Esophagus (tissue), 2 donors: ENCODE measurements at regions not wholly inside any gene's neighbourhood (a gene's known extent, or its start where the extent isn't known, plus 50 kb on each side); places are given as distances from the start of the nearest gene placed in this dataset.

Experiments used
- H3K27ac ChIP-seq, 2 donors: one replicate each; pipeline ENCODE4 v1.5.1; 2013; ENCODE audit warnings: low read depth in 2 of 2, mild to moderate bottlenecking in 2 of 2, inconsistent platforms in 1 of 2, low read length in 1 of 2, moderate library complexity in 1 of 2
- H3K27me3 ChIP-seq, 2 donors: one replicate each; pipeline ENCODE4 v1.6.1; 2013; ENCODE audit warnings: low read length in 2 of 2, control low read depth in 1 of 2, mild to moderate bottlenecking in 1 of 2; ENCODE audit not compliant: insufficient read depth in 2 of 2, control insufficient read depth in 1 of 2
- H3K36me3 ChIP-seq, 2 donors: one replicate each; pipeline ENCODE4 v1.6.1; 2013; ENCODE audit warnings: low read length in 1 of 2; ENCODE audit not compliant: control insufficient read depth in 2 of 2, insufficient read depth in 2 of 2
- H3K4me1 ChIP-seq, 2 donors: one replicate each; pipeline ENCODE4 v1.6.1; 2013; ENCODE audit warnings: low read length in 1 of 2; ENCODE audit not compliant: control insufficient read depth in 2 of 2, insufficient read depth in 2 of 2
- H3K4me3 ChIP-seq, 2 donors: one replicate each; pipeline ENCODE4 v1.5.1; 2013; ENCODE audit warnings: low read length in 2 of 2, mild to moderate bottlenecking in 2 of 2, low read depth in 1 of 2, moderate library complexity in 1 of 2
- H3K9me3 ChIP-seq, 2 donors: one replicate each; pipeline ENCODE4 v1.6.1; 2013; ENCODE audit warnings: mild to moderate bottlenecking in 2 of 2, low read depth in 1 of 2, low read length in 1 of 2, moderate library complexity in 1 of 2; ENCODE audit not compliant: control insufficient read depth in 2 of 2, insufficient read depth in 1 of 2
- WGBS, 2 donors: extraction: QIAGEN DNeasy Blood & Tissue Kit; methylation state at CpG; one replicate each; pipeline ENCODE4 v1.1.7; 2013; 5-methylcytosine and 5-hydroxymethylcytosine counted together
- donor health status: healthy with polysubstance abuse.
- donor health status: Bipolar disorder and iron deficiency.

DNA sequence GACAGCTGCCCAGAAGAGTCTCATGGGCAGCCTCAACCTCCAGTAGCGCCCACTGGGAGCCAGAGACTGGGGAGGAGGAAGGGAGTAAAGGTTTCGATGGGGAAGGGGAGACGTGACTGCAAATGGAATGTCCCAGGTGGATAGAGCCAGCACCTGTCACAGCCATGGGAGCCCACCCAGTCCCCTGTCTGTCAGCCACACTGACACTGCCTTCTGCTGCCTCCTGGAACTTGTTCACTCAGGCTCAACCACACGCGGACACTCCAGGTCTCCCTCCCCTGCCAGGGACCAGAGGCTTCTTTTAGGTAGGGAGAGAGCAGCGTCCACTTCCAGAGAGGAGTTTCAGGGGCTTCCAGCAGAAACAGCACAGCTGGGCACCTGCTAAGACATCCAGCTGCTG lies 346.3 kb downstream of the NPHP4 start:
- no peaks in the 10 kb centered on the region for H3K4me1 ChIP-seq
- H3K9me3 ChIP-seq = peaks cover 0 to 3% of the 10 kb centered on the region in 2 donors
- WGBS, 2 donors = 89 to 91% methylated on average over 6 of the region's 6 CpGs
- H3K4me3 ChIP-seq = no peak overlapping the region
- H3K27me3 ChIP-seq = no peaks in the 10 kb centered on the region
- no peaks in the 10 kb centered on the region for H3K36me3 ChIP-seq
- H3K27ac ChIP-seq = no peak overlapping the region

DNA sequence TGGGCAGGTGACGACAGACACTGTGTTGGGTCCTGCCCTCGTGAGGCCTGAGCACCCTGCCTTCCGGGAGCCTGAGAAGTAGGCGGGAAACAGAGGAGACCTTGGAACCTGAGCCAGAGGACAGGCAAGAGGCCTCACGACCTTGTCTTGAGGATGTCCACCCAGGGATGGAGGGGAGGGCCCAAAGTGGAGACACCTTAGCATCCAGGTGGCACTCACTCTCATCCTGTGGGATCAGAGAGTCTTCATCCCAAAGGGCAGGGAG lies 347.2 kb downstream of the NPHP4 start:
- WGBS, 2 donors = 59 to 86% methylated on average over 5 of the region's 5 CpGs

DNA sequence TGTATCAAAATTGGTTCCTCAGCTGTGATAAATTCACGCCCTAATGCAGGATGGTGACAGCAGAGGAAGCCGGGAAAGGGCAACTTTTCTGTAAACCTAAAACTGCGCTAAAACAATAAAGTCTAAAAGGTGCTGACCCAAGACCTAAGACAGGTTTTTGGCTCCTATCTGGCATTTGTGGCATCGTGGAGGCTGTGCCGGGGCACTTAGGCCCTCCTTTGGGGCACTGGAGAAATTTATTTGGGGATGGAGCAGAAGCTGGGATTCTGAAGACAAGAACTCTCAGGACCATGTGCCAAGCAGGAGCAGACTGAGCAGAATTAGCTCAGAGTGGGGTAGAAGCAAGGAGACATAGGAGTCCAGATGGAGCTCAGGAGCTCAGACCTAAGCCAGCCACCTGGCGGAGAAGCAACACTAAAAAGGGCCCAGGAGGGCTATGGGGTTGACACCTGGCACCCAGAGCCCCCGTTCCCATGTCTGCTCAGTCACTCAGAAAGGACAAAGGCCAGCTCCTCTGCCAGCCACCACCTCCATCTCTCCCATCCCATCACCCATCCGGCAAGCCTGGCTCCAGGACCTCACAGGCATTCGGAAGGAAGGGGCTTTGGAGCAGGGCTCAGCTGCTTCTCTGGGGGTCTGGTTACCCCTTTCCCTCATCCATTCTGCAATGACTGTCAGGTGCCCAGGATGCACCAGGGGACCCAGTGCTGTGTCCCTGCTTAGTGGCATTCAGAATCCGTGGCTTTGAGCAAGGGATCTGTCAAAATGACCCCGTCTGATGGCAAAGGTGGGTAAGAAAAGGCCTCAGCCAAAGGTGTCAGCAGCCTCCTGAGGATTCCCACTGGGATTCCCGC lies 347.7 kb downstream of the NPHP4 start:
- Histone ChIP-seq H3K4me3 (no peak overlapping the region), H3K4me1 (no peaks in the 10 kb centered on the region), H3K36me3 (no peaks in the 10 kb centered on the region), H3K27me3 (no peaks in the 10 kb centered on the region), H3K27ac (no peak overlapping the region), H3K9me3 (peaks cover 0 to 3% of the 10 kb centered on the region in 2 donors)
- WGBS, 2 donors = 84 to 90% methylated on average over 12 of the region's 12 CpGs

More for the DNA sequence above, 347.2 kb downstream of the NPHP4 start:
- H3K27me3 ChIP-seq = no peaks in the 10 kb centered on the region
- H3K36me3 ChIP-seq = no peaks in the 10 kb centered on the region
- H3K9me3 ChIP-seq = peaks cover 0 to 3% of the 10 kb centered on the region in 2 donors
- no peak overlapping the region for H3K27ac ChIP-seq
- no peaks in the 10 kb centered on the region for H3K4me1 ChIP-seq
- H3K4me3 ChIP-seq = no peak overlapping the region

DNA sequence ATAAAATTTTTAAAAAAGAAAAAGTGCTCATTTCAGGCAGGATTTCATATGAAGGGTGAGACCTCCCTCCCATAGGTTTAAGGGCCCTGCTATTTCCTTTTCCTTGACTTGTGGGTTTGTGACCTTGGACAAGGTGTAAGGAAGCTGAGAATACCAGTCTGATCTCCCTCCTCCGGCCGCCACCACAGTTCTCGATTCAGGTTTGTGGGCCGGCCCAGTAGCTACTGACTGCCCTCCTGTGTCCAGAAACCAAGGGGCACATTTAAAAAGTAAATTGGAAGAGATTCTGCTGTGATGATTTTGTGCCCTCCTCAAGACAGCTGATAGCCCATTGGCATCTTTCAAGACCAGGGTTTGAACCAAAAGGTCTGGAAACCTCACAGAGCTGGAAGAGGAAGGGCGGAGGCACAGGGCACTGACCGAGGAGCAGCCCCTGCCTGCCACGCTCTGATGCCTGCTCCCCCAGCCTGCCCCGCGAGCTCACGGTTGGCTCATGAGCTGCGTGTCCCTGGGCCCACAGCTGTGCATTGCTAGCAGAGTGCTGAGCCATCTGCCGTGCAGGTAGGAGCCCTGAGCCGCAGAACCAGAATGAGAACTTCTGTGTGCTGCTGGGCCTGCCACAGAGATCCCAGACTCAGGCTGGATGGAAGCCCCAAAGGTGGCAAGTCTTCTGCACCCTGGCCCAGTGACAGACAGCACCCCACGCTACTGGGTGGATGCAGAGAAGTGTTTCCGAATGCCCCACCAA lies 348.7 kb downstream of the NPHP4 start:
- H3K27ac ChIP-seq = no peak overlapping the region
- peaks cover 0 to 3% of the 10 kb centered on the region in 2 donors for H3K9me3 ChIP-seq
- no peak overlapping the region for H3K4me3 ChIP-seq
- WGBS, 2 donors = 76 to 85% methylated on average over 15 of the region's 15 CpGs
- no peaks in the 10 kb centered on the region for H3K27me3 ChIP-seq
- H3K4me1 ChIP-seq = no peaks in the 10 kb centered on the region
- H3K36me3 ChIP-seq = no peaks in the 10 kb centered on the region

DNA sequence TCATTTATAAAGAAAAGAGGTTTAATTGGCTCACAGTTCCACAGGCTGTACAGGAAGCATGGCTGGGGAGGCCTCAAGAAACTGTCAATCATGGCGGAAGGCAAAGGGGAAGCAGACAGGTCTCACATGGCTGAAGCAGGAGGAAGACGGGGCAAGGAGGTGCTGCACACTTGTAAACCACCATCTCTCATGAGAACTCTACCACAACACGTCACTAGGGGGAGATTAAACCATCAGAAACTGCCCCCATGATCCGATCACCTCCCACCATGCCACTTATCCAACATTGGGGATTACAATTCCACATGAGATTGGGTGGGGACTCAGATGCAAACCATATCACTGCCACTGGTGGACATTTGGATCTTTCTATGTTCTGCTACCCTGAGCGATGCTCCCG lies 351.4 kb downstream of the NPHP4 start:
- Histone ChIP-seq H3K27me3 (no peaks in the 10 kb centered on the region), H3K27ac (no peak overlapping the region), H3K36me3 (no peaks in the 10 kb centered on the region), H3K4me3 (no peak overlapping the region), H3K9me3 (peaks cover 0 to 3% of the 10 kb centered on the region in 2 donors), H3K4me1 (no peaks in the 10 kb centered on the region)
- 67% methylated on average over 6 of the region's 6 CpGs for WGBS, 2 donors

DNA sequence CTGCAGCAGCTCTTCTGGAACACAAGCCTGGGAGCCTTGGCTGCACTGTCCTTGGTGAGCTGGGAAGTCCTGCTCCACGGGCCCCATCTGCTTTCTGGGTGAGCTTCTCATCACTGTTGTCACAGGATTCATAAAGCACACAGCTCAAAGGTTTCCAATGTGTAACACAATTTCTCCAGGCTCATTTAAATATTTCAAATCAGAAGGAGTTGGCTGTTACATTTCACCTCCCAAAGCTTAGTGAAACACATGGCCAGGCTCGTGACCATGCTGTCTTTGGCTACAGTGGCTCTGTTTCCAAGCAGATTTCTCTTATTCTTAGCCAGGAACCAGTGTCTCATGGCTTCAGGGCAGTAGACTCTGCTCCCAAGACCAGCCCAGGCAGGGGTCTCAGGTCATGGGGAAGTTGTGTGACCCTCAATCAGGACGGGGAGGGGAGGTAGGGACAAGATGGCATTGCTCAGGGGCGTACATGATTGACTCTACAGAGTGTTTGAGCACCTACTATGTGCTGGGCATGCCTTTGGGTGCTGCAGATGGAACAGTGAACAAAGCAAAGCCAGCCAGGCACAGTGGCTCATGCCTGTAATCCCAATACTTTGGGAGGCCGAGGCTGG lies 353.0 kb downstream of the NPHP4 start:
- no peaks in the 10 kb centered on the region for H3K9me3 ChIP-seq
- no peaks in the 10 kb centered on the region for H3K36me3 ChIP-seq
- H3K4me3 ChIP-seq = no peak overlapping the region
- H3K27ac ChIP-seq = no peak overlapping the region
- no peaks in the 10 kb centered on the region for H3K4me1 ChIP-seq
- 74 to 75% methylated on average over 5 of the region's 5 CpGs for WGBS, 2 donors
- H3K27me3 ChIP-seq = no peaks in the 10 kb centered on the region

DNA sequence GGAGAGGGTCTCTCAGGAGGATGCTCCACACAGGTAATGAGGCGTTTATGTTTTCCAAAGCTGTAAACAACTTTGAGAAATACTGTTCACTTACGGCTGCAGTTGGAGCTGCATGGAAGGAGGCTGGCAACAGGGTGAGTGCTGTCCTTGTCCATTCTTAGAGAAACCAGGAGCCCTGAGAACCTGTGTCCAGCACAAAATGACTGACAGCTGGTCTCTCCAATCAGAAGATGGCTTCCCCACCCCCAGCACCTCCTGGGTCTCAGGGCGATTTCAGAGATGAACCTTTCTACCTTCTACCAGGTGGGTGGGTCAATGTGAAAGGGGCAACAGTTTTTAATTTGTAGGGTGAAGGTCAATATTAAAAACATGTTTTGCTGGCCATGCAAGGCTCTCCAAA lies 353.6 kb downstream of the NPHP4 start:
- no peaks in the 10 kb centered on the region for H3K27me3 ChIP-seq
- 65 to 82% methylated on average over 3 of the region's 3 CpGs for WGBS, 2 donors
- H3K36me3 ChIP-seq = no peaks in the 10 kb centered on the region
- no peaks in the 10 kb centered on the region for H3K9me3 ChIP-seq
- H3K4me3 ChIP-seq = no peak overlapping the region
- no peaks in the 10 kb centered on the region for H3K4me1 ChIP-seq
- no peak overlapping the region for H3K27ac ChIP-seq

DNA sequence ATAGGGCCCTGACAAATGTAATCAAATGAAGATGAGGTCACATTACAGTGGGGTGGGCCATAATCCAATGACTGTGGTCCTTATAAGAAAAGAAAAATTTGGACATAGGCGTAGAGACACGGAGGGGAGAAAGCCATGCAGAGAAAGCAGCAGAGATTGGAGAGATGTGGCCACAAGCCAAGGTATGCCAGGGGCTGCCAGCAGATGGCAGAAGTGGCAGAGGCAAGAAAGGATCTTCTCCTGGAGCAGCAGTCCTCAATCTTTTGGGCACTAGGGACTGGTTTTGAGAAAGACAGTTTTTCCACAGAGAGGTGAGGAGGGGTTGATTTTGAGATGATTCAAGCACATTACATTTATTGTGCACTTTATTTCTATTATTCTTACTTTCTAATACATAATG lies 355.1 kb downstream of the NPHP4 start:
- 60 to 76% methylated on average over 2 of the region's 2 CpGs for WGBS, 2 donors
- Histone ChIP-seq H3K4me1 (no peaks in the 10 kb centered on the region), H3K27me3 (no peaks in the 10 kb centered on the region), H3K4me3 (no peak overlapping the region), H3K36me3 (no peaks in the 10 kb centered on the region), H3K27ac (no peak overlapping the region), H3K9me3 (no peaks in the 10 kb centered on the region)

DNA sequence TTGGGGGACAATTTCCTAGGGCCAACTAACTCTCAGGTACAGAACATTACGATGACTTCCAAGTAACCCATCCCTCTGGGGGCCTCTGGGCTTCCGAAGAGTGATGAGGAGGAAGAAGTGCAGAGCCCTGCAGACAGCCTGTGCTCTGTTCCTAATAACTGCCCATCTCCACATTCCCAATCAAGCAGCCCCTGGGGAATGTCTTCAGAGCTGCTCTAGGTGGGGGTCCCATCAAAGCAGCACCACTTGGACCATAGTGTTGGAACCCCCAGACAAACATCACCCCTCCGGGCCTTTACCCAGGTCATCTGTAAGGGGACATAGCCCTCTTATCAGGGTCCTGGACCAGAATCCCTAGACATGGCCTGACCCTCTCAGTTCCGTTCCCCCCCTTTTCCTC lies 357.3 kb downstream of the NPHP4 start:
- H3K4me1 ChIP-seq = no peaks in the 10 kb centered on the region
- H3K4me3 ChIP-seq = no peak overlapping the region
- peaks cover 0 to 4% of the 10 kb centered on the region in 2 donors for H3K27me3 ChIP-seq
- H3K27ac ChIP-seq = no peak overlapping the region
- no peaks in the 10 kb centered on the region for H3K9me3 ChIP-seq
- no peaks in the 10 kb centered on the region for H3K36me3 ChIP-seq
- WGBS, 2 donors = 85 to 86% methylated on average over 4 of the region's 4 CpGs
